ENCODE measurements at regions not wholly inside any gene's neighbourhood (a gene's known extent, or its start where the extent isn't known, plus 50 kb on each side); places are given as distances from the start of the nearest gene placed in this dataset.
"Not testable (repeated sequence)": the region's sequence is repeated elsewhere in the genome, so short reads cannot be mapped to it uniquely, and the experiment has no call there.

DNA sequence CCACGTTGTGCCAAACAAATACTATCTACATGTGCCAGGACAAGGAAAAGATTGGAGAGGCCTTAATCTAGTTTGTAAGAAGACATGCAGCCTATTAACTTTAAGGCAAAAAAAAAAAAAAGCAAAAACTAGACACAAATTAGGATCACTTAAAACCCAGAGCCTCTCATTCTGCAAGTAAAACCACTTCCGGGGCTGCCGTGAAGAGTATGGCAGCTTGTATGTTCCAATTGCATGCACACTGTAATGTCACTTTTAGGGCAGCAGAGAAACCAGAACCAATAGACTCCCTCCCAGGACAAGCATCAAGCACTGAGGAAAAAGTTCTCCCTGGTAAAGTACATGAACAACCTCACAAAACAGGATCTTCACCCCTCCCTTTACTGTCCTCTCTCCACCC is 70.6 kb downstream of the RSL24D1 start:
- no peak for DNase-seq

DNA sequence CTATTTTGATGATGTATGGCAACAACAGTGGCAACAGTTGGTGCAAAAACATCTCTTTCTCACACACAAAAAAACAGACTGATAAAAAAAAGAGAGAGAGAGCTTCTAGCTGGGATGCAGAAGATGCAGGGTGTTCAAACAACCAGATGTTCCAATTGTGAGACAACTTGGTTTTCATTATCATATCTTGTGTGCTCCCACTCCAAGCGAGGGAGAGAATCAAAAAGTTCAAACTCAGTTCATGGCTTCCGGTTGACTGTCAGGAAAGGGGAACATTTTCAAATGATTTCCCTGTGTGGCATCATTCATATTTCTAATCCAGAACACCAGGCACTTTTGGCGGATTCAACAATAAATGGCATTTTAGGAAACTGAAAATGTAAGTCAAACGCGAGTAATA is 72.1 kb downstream of the RSL24D1 start:
- peak in 2 of 3 donors; percentile 18 to 53 for DNase-seq

DNA sequence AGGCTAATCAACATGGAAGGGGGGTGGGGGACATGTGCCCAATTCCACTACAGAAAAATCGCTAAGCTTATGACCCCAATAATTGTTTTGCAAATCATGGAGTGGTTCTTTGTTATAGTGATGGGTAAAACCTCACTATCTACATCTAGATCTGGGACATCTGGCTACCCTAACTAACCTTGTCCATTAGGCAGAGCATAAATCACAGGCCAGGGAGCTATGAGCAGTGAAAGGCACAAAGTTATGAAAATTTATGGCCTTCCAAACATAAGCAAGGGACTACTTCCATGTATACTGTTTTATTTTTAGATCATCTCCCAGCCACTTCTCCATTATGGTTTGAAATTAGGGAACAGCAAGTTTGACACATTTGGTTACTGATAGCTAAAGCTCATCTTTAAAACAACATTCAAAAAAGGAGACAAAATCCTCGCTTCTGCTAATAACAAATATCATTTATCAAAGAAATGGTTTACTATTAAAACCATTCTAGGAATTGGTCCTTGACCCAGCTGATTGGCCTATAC is 78.3 kb downstream of the RSL24D1 start:
- DNase-seq, result no peak

DNA sequence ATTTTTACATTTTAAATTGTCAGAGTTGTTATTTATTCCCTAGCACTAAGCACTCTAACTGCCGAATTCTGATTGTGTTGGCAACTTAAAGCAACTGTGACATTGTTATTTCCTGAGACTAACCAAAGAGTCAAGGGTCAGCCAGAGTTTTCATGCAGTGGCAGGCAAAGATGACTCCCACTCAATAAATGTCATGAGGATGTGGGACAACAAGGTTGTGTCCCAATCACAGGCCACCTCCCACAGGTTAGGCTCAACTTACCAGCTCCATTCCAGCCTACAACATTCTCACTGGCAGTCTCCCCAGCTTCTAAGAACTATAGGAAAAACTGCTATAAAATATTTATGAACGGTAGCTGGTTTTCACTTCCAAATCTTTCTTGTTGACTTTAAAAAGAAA is 80.1 kb downstream of the RSL24D1 start:
- no peak for DNase-seq

DNA sequence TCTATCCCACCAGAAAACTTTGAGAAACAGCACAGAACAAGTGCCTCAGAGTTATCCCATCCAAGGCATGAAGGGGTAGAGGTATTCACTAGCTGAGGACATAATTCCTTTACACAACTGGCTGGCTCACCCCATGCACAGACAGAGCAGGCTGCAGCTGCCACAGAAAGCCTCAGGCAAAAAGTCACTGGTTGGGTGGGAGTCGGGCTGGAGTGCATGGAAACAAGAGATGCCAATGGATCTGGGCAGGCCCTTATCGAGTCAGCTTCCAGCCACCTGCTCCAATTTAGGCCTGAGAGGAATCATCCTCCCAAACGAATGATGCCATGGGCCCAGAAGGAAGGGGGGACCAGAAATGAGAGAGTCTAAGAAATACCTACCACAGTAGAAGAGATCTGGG is 83.0 kb downstream of the RSL24D1 start:
- DNase-seq, result no peak

DNA sequence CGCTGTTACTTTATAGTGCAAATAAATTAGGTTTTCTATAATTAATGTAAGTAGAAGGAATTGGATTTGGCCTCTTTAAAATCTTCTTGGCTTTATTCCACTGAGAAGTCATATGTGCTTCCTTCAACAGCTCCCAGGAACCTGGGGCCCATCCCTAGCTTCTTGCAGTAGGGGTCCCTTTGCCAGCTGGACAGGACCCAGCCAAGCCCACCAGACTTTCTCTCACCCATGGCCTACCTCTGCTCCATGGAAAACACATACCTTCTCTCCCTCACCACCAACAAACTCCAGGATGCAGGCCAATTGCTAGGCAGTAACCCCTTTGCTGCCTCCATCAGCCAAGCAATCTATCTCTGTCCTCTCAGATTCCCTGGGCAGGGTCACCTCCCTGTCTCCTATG is 84.0 kb downstream of the RSL24D1 start:
- DNase-seq, result peak in 1 of 3 donors; percentile 39

DNA sequence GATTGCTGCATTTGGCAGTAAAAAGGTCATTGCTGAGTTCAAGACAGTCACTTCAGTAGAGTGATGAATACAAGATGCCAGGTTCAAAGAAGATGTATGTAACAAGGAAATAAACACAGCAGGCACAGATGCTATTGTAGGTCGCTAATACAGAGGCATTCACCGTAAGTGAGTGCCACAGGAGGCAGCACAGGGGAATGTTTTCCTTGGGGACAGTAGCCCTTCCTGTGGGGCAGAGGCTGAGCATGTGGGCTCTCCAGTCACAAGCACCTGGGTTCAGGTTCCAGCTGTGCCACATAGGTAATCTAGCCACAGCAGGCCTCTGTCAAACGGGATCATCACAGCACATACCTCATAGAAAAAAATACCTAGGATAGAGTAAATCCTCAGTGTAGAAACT is 86.3 kb downstream of the RSL24D1 start:
- no peak for DNase-seq

DNA sequence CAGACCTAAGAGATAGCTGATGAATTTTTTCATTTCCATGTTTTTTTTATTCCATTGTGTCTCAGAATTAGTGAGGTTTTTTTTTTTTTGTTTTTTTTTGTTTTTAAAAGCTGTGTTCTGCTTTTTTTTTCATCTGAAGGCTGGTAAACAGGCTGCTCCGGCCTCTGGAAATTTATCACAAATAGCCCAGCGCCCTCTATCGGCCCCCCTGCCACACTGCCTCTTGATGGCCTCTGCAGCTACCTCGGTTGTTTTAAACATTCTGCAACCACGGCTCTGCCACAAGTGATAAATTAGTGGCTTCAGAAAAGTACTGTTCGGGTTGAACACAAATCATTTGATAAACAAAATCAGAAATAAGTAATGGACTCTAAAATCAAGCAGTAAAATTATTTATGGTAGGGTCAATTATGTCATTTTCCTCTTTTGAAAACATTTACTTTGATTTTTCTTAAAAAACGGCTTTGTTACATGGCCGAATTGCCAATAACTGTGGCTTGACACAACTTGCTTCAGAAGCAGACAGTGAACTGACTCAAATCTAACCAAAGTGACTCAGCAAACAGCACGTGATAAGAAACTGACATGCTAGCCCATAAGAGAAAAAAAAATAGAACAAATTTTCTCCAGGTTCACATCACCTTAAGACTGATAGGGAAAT is 87.8 kb downstream of the RSL24D1 start:
- DNase-seq, result peak; percentile 37 to 69 (median 57)

DNA sequence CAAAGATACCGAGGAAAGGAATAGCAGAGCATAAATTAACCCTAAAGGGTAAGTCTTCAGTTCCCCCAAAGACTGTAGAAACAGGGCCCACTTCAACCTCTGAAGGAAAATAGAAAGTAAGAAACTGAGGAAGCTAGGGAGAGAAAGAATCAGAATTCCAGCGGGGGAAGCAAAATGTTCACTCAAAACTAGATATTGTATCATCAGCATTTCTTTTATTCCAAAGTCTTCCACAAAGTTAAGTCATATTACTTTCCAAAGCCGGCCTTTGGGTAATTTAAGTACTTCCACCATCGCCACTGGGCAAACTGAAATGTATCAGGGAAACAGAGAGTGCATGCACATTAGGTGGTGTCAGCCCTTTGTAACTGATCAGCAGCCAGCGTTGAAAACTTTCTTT is 88.3 kb downstream of the RSL24D1 start:
- no peak for DNase-seq

DNA sequence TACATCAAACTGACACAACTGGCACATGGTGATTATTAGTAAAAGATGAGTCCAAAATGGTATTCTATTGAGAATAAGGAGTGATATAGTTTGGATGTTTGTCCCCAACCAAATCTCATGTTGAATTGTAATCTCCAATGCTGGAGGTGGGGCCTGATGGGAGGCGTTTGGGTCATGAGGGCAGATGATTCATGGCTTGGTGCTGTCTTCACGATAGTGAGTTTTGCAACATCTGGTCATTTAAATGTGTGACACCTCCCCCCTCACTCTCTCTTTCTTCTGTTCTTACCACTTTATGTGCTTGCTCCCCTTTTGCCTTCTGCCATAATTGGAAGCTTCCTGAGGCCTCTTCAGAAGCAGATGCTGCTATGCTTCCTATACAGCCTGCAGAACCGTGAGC is 90.6 kb downstream of the RSL24D1 start:
- no peak for DNase-seq

DNA sequence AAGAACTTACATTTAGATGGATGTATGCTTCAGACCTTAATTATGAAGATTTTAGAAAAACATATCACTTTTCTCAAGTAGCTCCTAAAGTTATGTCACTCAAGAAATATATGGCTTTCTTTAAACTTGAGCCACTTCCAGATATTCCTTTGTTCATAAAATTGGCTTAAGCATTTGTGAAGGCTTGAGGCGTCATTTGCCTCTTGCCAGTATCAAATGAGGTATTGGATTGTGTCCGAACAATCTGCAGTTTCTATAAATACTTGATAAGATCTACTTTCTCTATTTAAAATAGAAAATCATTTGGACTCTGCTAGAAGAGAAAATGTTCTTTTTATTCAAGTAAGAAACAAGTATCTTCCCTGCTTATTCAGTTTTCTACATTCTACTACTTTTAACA is 102.6 kb downstream of the RSL24D1 start:
- no peak for DNase-seq

DNA sequence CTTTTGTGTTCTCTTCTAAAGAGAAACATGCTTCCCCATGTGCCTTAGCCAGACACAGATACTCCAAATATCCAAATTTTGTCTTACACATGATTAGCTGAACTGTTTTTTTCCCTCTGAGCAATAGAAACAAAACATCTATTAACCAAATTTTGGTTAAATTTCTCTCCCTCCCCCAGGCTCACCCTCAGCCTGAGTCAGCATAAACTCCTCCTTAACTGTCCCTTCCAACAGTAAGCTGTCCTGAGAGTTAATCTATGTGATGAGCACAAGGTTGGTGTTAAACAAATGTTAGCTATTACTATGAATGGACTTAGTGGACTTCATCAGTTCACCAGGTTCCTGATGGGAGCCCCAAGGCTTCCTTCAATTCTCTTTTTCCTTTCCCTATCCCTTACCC is 108.5 kb downstream of the RSL24D1 start:
- no peak for DNase-seq

DNA sequence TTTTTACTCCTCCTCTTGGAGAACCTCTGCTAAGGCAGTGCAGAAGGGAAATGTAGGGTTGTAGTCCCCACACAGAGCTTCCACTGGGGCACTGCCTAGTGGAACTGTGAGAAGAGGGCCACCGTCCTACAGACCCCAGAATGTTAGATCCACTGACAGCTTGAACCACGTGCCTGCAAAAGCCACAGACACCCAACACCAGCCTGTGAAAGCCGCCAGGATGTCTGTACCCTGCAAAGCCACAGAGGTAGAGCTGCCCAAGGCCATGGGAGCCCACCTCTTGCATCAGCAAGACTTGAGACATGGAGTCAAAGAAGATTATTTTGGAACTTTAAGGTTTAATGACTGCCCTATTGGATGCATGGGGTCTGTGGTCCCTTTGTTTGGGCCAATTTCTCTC is 112.1 kb downstream of the RSL24D1 start:
- DNase-seq, result no peak

DNA sequence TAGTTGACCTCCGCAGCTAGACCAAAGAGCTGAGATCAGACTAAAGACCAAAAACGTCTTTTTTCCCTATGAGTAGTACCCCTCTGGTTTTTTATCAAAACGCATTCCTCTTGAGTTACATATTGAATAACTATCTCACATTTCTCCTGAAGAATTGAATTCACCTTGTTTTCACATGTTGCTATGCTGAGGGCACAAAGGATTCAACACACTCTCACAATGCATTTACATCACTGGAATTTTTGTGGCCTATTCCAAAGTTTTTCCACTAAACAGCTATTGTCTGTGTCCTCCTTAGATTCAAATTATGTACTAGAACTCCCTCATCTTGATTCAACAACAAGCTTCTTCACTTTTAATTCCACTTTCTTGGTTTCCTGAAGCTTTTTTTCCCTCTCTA is 112.5 kb downstream of the RSL24D1 start:
- no peak for DNase-seq

DNA sequence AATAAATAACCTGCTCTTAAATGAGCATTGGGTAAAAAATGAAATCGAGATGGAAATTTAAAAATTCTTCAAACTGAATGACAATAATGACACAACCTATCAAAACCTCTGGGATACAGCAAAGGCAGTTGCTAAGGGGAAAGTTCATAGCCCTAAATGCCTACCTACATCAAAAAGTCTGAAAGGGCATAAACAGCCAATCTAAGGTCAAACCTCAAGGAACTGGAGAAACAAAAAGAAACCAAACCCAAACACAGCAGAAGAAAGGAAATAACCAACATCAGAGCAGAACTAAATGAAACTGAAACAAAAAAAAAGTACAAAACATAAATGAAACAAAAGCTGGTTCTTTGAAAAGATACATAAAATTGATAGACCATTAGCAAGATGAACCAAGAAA is 119.7 kb downstream of the RSL24D1 start:
- DNase-seq, result not testable (repeated sequence)

DNA sequence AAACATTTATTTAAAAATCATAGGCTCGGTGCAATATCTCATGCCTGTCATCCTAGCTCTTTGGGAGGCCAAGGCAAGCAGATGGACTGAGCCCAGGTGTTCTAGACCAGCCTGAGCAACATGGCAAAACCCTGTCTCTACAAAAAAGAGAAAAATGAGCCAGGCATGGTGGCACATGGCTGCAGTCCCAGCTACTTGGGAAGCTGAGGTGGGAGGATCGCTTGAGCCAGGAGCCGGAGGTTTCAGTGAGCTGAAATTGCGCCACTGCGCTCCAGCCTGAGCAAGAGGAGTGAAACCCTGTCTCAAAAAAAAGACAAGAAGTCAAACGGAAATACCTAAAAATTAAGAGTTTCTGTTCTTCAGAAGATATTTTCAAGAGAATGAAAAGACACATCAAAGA is 122.3 kb downstream of the RSL24D1 start:
- no peak for DNase-seq

DNA sequence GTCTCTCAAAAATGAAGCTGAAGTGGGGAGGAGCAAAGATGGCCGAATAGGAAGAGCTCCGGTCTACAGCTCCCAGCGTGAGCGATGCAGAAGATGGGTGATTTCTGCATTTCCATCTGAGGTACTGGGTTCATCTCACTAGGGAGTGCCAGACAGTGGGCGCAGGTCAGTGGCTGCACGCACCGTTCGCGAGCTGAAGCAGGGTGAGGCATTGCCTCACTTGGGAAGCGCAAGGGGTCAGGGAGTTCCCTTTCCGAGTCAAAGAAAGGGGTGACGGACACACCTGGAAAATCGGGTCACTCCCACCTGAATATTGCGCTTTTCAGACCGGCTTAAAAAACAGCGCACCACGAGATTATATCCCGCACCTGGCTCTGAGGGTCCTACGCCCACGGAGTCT is 132.8 kb downstream of the RSL24D1 start:
- DNase-seq, result not testable (repeated sequence)

DNA sequence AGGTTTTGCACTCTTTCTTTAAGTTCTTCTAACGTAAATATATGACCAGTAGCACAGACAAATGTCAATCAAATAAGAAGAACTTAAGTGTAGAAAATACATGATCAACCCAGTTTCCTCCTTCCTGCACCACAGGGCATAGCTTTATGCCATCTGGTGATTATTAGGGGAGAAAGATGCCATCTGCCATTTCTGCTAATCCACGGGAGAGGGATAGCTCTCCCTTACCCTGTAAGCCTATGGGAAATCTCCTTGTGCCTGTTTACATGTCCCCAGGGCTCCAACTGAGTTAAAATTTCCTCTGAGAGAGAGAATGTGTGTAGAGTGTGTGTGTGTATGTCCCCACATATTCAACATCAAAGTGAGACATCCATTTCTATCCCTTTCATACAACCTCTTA is 135.9 kb downstream of the RSL24D1 start:
- DNase-seq, result no peak

DNA sequence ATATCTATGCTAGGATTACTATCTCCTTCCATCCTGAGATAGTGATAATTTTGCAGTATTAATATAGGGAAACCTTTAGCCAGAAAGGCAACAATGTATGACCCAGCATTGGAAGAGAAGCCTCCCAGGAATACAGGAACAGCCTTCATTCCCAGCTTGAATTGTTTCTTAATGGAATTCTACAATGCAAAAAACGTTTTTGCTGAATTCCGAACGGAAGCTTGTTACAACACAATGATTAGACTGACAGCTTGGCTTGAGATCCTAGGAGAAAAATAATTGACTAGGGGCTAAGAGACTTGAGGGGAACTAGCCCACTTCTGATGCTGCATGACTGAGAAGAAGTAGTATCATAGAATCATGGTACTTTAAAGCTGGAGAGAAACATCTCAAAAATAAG is 140.2 kb downstream of the RSL24D1 start:
- DNase-seq, result no peak

DNA sequence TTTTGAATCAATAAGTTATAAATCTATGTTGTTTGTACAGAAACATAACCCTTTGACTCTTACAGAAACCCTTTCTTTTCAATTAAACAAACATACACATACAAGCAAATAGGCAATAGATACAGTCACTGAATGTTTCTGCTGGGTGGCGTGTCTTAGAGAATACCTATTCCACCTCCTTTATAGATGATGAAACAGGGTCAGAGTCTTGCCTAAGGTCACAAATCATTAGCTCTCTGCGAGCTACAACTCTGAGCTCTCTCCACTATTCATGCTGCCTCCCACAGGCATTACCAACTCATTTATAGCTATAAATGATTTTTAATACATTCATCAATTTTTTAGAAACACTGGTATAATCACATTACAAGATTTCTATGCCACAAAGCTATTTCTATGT is 152.6 kb downstream of the RSL24D1 start:
- DNase-seq, result no peak

DNA sequence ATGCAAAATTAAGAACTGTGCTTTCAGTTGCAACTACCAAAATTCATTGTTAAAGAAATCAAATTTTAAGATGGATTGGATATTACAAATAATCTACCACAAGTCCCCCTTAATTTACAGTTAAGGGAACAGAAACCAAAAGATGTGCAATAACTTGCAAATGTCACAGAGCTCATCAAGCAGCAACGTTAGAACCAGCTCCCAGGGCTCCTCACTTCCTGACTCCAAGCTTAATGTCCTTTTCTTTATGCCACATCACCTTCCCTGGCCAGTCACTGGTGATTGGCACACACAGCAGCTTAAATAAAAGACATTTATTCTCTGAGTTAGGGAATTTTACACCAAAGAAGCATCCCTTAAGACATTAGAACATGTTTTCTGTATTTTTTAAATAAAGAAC is 159.7 kb downstream of the RSL24D1 start:
- DNase-seq, result no peak

DNA sequence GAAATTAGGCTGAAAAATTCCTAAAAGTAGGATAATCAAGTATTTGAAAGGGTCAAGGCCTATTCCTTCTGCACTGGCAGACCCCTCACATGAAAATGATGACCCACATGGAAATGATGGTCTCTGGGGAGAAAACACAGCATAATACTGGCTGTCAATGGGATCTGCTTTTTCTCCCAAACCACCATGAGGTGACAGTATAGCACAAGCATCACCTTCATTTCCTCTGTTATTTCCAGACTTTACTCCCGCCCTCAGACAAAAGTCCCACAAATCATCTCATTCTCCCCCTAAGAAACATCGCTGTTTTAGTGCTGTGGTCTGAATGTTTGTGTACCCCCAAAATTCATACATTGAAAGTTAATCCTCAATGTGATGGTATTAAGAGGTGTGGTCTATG is 161.0 kb downstream of the RSL24D1 start:
- no peak for DNase-seq

DNA sequence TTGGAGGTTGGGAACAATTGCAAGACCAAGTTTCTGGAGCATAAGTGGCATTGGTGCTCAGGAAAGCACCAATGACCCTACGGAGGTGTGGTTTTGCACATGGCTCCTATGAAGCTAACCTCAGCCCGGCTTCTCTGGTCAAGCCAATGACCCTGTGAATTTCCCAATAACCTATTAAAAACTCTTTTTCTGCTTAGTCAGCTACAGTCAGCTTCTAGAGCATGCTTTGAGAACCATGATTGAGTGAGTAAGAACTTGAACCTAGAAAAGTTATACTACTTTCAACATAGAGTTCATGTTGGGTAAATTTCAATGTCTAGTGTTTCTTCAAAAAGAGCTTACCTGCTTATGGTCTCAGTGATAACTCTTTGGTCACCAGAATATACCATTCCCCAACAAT is 163.2 kb downstream of the RSL24D1 start:
- no peak for DNase-seq

DNA sequence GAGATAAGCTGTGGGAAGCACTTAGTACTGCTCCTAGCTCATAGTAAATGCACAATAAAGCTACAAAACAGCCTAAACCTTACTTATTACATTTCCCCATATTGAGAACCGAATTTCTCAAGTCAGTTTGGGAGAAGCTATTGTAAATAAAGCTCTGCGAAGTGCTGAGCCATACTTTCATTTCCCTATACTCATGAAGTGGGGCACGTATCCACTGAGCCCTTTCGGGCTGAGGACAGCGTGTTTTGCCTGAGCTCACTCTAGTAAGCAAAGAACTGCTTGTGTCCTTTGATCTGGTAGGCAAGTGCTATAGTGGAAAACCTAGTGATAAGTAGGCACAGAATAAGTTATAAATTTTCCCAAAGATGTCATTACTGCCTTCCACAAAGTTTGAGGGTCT is 165.0 kb downstream of the RSL24D1 start:
- peak in 1 of 3 donors; percentile 15 for DNase-seq
